ENCODE measurements at regions not wholly inside any gene's neighbourhood (a gene's known extent, or its start where the extent isn't known, plus 50 kb on each side); places are given as distances from the start of the nearest gene placed in this dataset.

GRCh38 chr15:46753946-46754345 lies 963.4 kb upstream of the SEMA6D start:
- no peaks in the 10 kb centered on the region for H4K20me1 ChIP-seq (ENCODE audit: control insufficient read depth, insufficient read depth)
- H3K79me2 ChIP-seq (ENCODE audit: control insufficient read depth, insufficient read depth, low read length) = no peaks in the 10 kb centered on the region
- no peaks in the 10 kb centered on the region for H3K27me3 ChIP-seq (replicated peaks in 1 of 2; ENCODE audit: control insufficient read depth in 2 of 2, insufficient read depth in 2 of 2, low read length in 1 of 2)
- 76% methylated on average over 4 of the region's 4 CpGs for WGBS (ENCODE audit: insufficient coverage, insufficient replicate concordance, low lambda C conversion rate, missing lambda C conversion rate)
- ATAC-seq (no peak), FAIRE-seq (no peak), DNase-seq (ENCODE audit: low read depth, low spot score) (no peak)
- TF ChIP-seq GABPA (IDR thresholded peaks at IDR 0.05; ENCODE audit: low read depth) = no peak
- no peak for TF ChIP-seq ZBED1 (IDR thresholded peaks at IDR 0.05; ENCODE audit: borderline replicate concordance)
- no peak overlapping the region for H3K4me2 ChIP-seq (ENCODE audit: control insufficient read depth, insufficient read depth)
- H3K4me3 ChIP-seq = no peak overlapping the region
- intact Hi-C loops (cut with micrococcal nuclease; ENCODE audit: unreplicated experiment) = no loop called here
- no peaks in the 10 kb centered on the region; the same call in 2 of the 3 replicates for H3K9me3 ChIP-seq (replicated peaks; ENCODE audit: control insufficient read depth, insufficient read depth, low read length)
- in situ Hi-C loops (cut with MboI) = no loop called here
- H3K36me3 ChIP-seq (ENCODE audit: control insufficient read depth in 2 of 2, insufficient read depth in 2 of 2, low read length in 1 of 2) = no peaks in the 10 kb centered on the region
- no peak overlapping the region for H3K27ac ChIP-seq (ENCODE audit: control insufficient read depth, insufficient read depth)
- ChIA-PET CTCF (no interaction called here), RAD21 (ENCODE audit: unreplicated experiment) (no interaction called here), POLR2A (no interaction called here), SMC1A (ENCODE audit: uncharacterized antibody, unreplicated experiment) (no interaction called here)
- H3K9ac ChIP-seq (ENCODE audit: control insufficient read depth, insufficient read depth, low read length) = no peak overlapping the region
- no peak overlapping the region for H2AFZ ChIP-seq (ENCODE audit: control insufficient read depth, low read depth, low read length)
- no TSS peak for BruUV-seq (replicated peaks)
- no peaks in the 10 kb centered on the region for H3K4me1 ChIP-seq (ENCODE audit: control insufficient read depth, insufficient read depth, low read length)

GRCh38 chr15:46763091-46763490 lies 954.2 kb upstream of the SEMA6D start:
- FAIRE-seq = no peak
- no peaks in the 10 kb centered on the region for H3K27me3 ChIP-seq (replicated peaks in 1 of 2; ENCODE audit: control insufficient read depth in 2 of 2, insufficient read depth in 2 of 2, low read length in 1 of 2)
- no peaks in the 10 kb centered on the region for H4K20me1 ChIP-seq (ENCODE audit: control insufficient read depth, insufficient read depth)
- no peak overlapping the region for H3K27ac ChIP-seq (ENCODE audit: control insufficient read depth, insufficient read depth)
- in situ Hi-C loops (cut with MboI) = no loop called here
- H3K79me2 ChIP-seq (ENCODE audit: control insufficient read depth, insufficient read depth, low read length) = no peaks in the 10 kb centered on the region
- TF ChIP-seq MEF2B (IDR thresholded peaks at IDR 0.05; ENCODE audit: partially characterized antibody, poor library complexity, severe bottlenecking) (no peak), POLR2AphosphoS5 (IDR thresholded peaks at IDR 0.05; ENCODE audit: low read length) (no peak), ATF3 (IDR thresholded peaks at IDR 0.05; ENCODE audit: borderline replicate concordance, extremely low read depth, low read depth, low read length) (no peak), BHLHE40 (IDR thresholded peaks at IDR 0.05; ENCODE audit: borderline replicate concordance in 1 of 2, low read depth in 2 of 2, low read length in 1 of 2) (no peak), SIN3A (IDR thresholded peaks at IDR 0.05; ENCODE audit: low read depth, low read length) (no peak), JUNB (IDR thresholded peaks at IDR 0.05) (no peak), CHD4 (IDR thresholded peaks at IDR 0.05) (no peak), ATF2 (IDR thresholded peaks at IDR 0.05; ENCODE audit: low read length) (no peak), NKRF (conservative IDR thresholded peaks at IDR 0.05) (no peak), MYC (IDR thresholded peaks at IDR 0.05; ENCODE audit: insufficient read depth, insufficient read length, insufficient replicate concordance, low read length, severe bottlenecking) (no peak), MTA3 (IDR thresholded peaks at IDR 0.05; ENCODE audit: borderline replicate concordance, low read length) (no peak), RAD21 (IDR thresholded peaks at IDR 0.05; ENCODE audit: insufficient read depth, low read depth, low read length) (no peak), TARDBP (IDR thresholded peaks at IDR 0.05; ENCODE audit: borderline replicate concordance) (no peak)
- no peak overlapping the region for H3K9ac ChIP-seq (ENCODE audit: control insufficient read depth, insufficient read depth, low read length)
- no peak overlapping the region for H2AFZ ChIP-seq (ENCODE audit: control insufficient read depth, low read depth, low read length)
- no peak overlapping the region for H3K4me3 ChIP-seq
- no peaks in the 10 kb centered on the region; the same call in 2 of the 3 replicates for H3K9me3 ChIP-seq (replicated peaks; ENCODE audit: control insufficient read depth, insufficient read depth, low read length)
- SMC1A ChIA-PET (ENCODE audit: uncharacterized antibody, unreplicated experiment) = interaction anchor here (1.6 kb wide), 1 partner anchor 55 kb away, joined by 3 read pairs; no protein-coding TSS in a partner anchor
- intact Hi-C loops (cut with micrococcal nuclease; ENCODE audit: unreplicated experiment) = no loop called here
- no peak for ATAC-seq
- RAD21 ChIA-PET (ENCODE audit: unreplicated experiment) = no interaction called here
- no TSS peak for BruUV-seq (replicated peaks)
- no peaks in the 10 kb centered on the region for H3K36me3 ChIP-seq (ENCODE audit: control insufficient read depth in 2 of 2, insufficient read depth in 2 of 2, low read length in 1 of 2)
- no peak for DNase-seq (ENCODE audit: low read depth, low spot score)
- H3K4me1 ChIP-seq (ENCODE audit: control insufficient read depth, insufficient read depth, low read length) = no peaks in the 10 kb centered on the region
- no peak overlapping the region for H3K4me2 ChIP-seq (ENCODE audit: control insufficient read depth, insufficient read depth)
- CTCF ChIA-PET = no interaction called here
- POLR2A ChIA-PET = no interaction called here
- WGBS (ENCODE audit: insufficient coverage, insufficient replicate concordance, low lambda C conversion rate, missing lambda C conversion rate) = 47% methylated on average over 1 of the region's 1 CpG

Data from GM12878 (cell line).